GM18502 (cell line): ENCODE measurements at regions not wholly inside any gene's neighbourhood (a gene's known extent, or its start where the extent isn't known, plus 50 kb on each side); places are given as distances from the start of the nearest gene placed in this dataset.
A peak's percentile ranks its signal among the peaks of the same experiment; 100 is the strongest.
"Not testable (repeated sequence)": the region's sequence is repeated elsewhere in the genome, so short reads cannot be mapped to it uniquely, and the experiment has no call there.

Source experiments
- ATAC-seq: cut with Tn5 transposase; IDR thresholded peaks from one replicate; pipeline ENCODE4 v1.9.1; 2021; ENCODE audit warnings: mild to moderate bottlenecking; ENCODE audit not compliant: unreplicated experiment, poor library complexity

- ATAC-seq, result no peak
Observed at GRCh38 chr5:82525626-82526025, 247.5 kb upstream of the RPS23 start.

- ATAC-seq, result no peak
Observed at GRCh38 chr5:82523633-82524032, 245.5 kb upstream of the RPS23 start.

DNA sequence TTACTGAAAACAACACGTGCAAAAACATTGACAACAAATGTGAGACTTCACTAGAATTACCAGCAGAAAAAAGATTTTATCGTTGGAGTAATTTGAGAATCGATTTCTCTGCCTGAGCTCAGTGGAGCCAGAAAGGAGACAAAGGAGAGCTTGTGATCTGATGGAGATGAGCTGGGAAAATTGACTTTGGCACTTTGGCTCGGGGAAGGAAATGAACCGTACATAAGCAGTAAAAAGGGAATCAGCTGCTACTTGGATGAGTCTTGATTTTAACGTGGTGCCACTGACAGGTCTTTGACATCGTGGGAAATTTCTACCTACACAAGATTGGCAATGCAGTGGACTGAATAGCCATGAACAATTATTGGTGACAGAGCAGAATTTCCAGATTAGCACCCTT lies 244.7 kb upstream of the RPS23 start:
- ATAC-seq, result no peak

DNA sequence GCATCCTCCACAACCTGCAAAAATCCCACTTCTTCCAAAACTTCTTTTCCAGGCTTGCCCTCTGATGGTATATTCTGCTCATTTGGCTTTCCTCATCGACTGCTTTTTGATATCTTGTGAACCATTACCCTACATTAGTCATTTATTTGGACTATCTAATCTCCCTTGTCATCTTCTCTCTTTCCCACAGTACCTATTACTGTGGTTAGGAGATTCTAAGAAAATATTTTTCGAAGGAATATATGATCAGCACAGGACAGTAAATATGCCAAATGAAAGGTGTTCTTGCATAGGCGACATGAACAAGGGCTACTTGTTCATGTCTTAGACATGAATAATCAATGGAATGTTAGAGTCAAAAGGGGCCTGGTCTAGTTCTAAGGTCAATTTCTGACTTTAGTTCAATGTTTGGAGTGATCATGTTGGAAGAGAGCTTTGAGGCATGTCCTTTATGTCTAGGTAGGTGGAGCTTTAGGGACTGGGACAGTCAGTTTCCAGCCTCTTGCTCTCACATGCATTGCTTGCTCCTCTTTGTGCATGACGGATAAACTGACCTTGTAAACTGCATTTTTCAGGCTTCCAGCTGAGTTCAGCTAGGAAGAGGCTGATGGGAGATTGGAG lies 243.4 kb upstream of the RPS23 start:
- no peak for ATAC-seq

- no peak for ATAC-seq
Observed at GRCh38 chr5:82519558-82519957, 241.4 kb upstream of the RPS23 start.

GRCh38 chr5:82517544-82518075 lies 239.5 kb upstream of the RPS23 start:
- no peak for ATAC-seq

- ATAC-seq, result no peak
Observed at GRCh38 chr5:82513738-82514137, 235.6 kb upstream of the RPS23 start.

GRCh38 chr5:82512025-82512424 lies 233.9 kb upstream of the RPS23 start:
- peak; percentile 84 for ATAC-seq

DNA sequence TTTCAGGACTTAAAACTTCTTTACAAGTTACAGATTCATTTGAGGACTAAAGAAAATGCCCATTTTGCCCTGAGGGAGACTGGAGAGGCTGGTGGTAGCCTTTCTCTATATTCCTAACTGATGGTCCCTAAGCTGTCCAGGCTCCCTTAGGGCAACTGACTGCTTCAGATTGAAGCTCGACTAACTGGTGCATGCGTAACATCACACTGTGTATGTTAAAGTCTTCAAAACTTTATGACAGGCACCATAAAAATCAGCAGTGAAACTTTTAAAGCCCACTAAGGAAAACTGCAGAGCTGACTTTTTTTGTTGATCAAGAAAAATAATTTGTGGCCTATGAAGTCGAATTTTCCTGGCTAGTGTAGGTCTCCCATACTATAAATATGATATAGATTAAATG lies 233.0 kb upstream of the RPS23 start:
- ATAC-seq, result no peak

DNA sequence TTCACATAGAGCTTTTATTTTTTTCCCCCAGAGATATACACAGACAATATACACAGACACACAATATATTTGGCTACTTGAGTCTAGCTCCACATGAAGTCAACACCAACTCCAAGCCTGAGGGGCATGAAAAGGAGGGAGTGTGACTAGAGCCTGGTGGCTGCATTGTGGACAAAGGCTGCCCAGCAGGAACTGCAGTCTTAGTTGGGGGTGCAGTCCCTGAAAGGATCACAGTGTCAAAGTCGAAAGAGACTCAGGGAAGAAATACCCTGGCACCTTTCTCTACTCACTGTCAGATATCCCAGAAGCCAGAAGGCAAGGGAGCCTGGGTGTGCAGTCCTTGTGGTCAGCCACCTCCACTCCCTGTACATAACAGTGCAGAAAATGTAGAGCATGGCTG lies 231.6 kb upstream of the RPS23 start:
- ATAC-seq, result no peak

- not testable (repeated sequence) for ATAC-seq
Observed at GRCh38 chr5:82506390-82506789, 228.2 kb upstream of the RPS23 start.

GRCh38 chr5:82499725-82500244 lies 221.6 kb upstream of the RPS23 start:
- ATAC-seq, result no peak

GRCh38 chr5:82497242-82497641 lies 219.1 kb upstream of the RPS23 start:
- no peak for ATAC-seq

DNA sequence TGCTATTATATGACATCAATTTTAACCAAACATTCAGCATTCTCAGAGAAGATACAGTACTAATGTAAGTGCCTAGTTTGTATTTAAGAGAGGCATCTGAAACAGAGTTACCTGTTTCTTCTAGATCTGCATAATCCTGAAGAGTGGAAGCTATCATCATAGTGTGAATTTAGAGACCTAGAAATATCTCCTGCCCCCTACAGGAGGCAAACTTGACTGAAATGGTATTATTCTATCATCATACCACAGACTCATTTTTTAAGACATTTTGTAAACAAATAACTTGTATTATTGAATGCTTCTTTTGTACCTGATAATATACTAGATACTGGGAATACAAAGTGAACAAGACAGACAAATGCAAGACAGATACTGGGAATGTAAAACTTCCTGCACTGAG lies 216.8 kb upstream of the RPS23 start:
- no peak for ATAC-seq

DNA sequence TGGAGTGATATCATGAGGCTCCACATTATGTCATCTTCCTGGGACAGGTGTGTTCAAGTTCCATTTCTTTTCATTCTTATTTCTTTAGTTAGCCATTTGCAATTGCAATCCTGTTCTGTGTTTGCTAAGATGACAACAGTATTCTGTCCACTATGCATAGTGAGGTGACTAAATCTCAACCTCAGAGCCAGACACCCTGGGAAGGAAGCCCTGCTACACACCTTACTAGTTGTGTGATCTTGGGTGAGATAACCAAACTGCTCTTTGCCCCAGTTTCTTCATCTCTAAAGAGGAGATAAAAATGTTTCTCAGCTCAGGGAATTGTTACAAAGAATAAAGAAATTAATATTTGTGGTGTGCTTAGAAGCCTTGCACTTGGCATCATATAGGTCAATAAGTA lies 215.1 kb upstream of the RPS23 start:
- ATAC-seq, result no peak

- no peak for ATAC-seq
Observed at GRCh38 chr5:82491397-82491796, 213.2 kb upstream of the RPS23 start.

DNA sequence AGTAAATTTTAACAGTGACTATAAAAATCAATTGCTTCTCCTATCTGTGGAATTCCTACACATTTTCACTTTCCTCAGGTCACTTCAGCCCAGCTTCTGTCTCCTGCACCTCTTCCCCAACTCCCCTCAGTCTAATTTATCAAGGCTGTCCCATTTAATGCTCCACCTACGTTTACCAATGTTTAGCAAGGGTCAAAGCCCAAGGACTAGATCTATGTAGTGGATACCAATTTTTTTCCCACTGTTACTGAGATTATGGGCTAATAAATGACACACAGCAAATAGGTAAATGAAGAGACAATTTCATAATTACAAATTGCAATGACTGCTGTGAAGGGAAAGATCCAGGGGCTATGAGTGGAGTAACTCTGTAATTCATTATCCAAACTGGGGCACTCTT lies 211.5 kb upstream of the RPS23 start:
- ATAC-seq, result no peak

DNA sequence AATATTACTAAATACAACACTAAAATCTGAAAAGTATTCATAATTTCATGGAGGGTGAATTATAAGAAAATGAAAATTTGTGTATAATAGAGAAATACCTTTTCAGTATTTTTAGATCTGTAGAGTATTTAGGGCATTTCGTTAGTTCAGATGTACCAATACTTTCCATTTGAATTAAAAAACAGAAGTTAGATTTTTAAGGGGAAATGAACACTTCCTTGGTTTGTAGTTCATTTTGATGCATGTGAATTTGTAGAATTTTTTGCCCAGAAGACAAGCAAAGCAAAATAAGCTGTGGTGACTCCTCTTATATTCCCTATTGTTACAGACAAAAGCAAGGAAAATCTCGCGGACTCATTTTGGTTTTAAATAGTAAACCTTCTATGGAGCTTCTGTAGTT lies 209.0 kb upstream of the RPS23 start:
- no peak for ATAC-seq

GRCh38 chr5:82480331-82480730 lies 202.2 kb upstream of the RPS23 start:
- ATAC-seq, result no peak

DNA sequence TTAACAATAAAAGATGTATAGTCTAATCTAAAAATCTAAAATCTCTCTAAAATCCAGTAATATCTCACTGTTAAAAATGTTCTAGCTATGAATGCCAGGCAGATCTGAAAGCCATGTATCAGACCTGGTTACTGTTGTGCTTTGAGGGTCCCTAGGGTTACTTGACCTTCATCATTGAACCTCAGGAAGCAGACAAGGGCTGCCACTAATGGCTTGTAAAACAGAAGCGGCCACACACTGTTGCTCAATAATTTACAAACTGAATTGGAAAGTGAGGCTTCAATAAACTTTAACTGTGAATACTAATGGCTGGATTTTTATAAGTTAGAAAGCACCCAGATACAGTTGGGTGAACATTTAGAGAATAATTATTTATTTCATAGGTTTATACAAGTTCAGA lies 198.0 kb upstream of the RPS23 start:
- ATAC-seq, result no peak

DNA sequence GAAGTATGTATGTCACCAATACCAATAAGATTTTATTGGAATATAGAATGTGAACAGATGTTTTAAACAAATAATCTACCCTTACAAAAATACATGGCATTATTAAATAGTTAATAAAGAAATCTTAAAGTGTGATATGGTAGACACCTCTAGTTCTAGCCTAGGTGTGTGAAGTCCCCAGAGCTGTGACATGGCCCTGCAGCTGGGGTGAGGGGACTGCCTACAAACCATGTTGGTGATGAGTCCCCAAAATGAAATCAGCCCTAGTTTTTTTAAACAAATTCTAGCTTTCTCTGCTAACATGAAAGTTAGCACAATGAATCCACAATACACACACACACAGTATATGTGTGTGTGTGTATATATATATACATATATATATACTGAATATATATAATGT lies 195.1 kb upstream of the RPS23 start:
- no peak for ATAC-seq

DNA sequence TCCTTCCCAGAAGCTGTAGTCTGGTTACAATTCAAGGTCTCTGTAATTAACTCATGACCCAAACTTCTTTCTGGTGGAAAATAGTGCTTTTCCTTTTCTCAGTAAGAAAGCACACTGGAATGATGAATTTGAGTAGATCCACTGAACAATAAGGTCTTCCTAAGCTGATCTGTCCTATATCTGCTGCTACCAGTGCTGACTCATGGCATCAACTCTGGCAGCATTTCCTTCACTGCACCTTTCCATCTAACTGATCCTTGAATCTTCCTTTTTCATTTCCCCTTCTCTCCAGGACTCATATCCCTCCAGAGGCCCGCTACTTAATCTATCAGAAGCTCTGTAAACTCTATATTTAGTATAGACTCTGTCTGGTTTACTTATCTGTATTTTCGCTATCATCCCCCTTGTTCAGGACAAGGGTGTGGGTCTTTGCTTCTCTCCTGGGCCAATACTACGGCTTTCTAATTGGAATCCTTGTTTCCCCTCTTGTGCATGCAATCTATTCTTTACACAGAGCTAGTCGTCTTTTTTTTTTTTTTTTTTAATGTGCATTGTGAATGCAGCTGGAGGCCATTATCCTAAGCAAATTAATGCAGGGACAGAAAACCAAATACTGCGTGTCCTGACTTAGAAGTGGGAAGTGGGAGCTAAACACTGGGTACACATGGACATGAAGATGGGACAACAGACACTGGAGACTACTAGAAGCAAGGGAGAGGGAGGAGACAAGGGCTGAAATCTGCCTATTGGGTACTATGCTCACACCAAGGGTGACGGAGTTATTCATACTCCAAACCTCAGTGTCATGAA lies 192.2 kb upstream of the RPS23 start:
- no peak for ATAC-seq
